A549 (cell line): ENCODE measurements at regions not wholly inside any gene's neighbourhood (a gene's known extent, or its start where the extent isn't known, plus 50 kb on each side); places are given as distances from the start of the nearest gene placed in this dataset.

Experiments used
- ATAC-seq, 2 experiments: fragments of 200-7000 bp in 1 of 2; fragments of >200 bp in 1 of 2; cut with Nextera tagmentation in 1 of 2; cut with Tn5 transposase in 1 of 2; 3 replicates each; pipeline versions ENCODE4 v1.8.0 to v1.9.1; 2018 to 2020; ENCODE audit warnings: mild to moderate bottlenecking in 1 of 2, moderate library complexity in 1 of 2
- CTCF ChIA-PET: fragments of 300-600 bp; sonication (Branson Sonifier 250); formaldehyde crosslinking; extraction: SDS; loops from one replicate; lab custom pipeline; 2021; ENCODE audit warnings: antibody characterized with exemption, inconsistent platforms; lab: Yijun Ruan, JAX
- POLR2A ChIA-PET: fragments of 350-600 bp; formaldehyde crosslinking; extraction: SDS; loops from one replicate; lab custom pipeline; 2021; ENCODE audit warnings: antibody characterized with exemption, inconsistent platforms; lab: Yijun Ruan, JAX
- DNase-seq, 2 experiments: peaks; one replicate each; pipeline versions ENCODE4 v3.0.0 to v3.0.0-alpha.2; 2011 to 2016; ENCODE audit warnings: low read depth in 1 of 2, low spot score in 1 of 2
- FAIRE-seq: peaks from 2 replicates; lab custom pipeline; 2011; peaks lifted over from hg19 to GRCh38; lab: Jason Lieb, UNC
- H3K27ac ChIP-seq, 2 experiments: fragments of >200 bp; sonication (Bioruptor Twin); formaldehyde crosslinking; 3 replicates each; pipeline ENCODE4 v1.5.1; 2016 to 2017
- H3K4me1 ChIP-seq: fragments of >200 bp; sonication (Bioruptor Twin); formaldehyde crosslinking; 3 replicates; pipeline ENCODE4 v1.6.1; 2016
- H3K4me2 ChIP-seq: fragments of >200 bp; sonication (Bioruptor Twin); formaldehyde crosslinking; 3 replicates; pipeline ENCODE4 v1.6.1; 2016
- H3K4me3 ChIP-seq: fragments of >200 bp; sonication (Bioruptor Twin); formaldehyde crosslinking; 3 replicates; pipeline ENCODE4 v1.5.1; 2016
- H3K9me3 ChIP-seq: fragments of >200 bp; sonication (Bioruptor Twin); formaldehyde crosslinking; 3 replicates; pipeline ENCODE4 v1.6.1; 2016
- CBX2 ChIP-seq: fragments of 200-600 bp; sonication (generic); IDR thresholded peaks from 2 replicates; pipeline ENCODE4 v1.6.1; 2016; ENCODE audit warnings: low read depth, mild to moderate bottlenecking, borderline replicate concordance
- CBX8 ChIP-seq: fragments of 200-600 bp; sonication (generic); IDR thresholded peaks from 2 replicates; pipeline ENCODE4 v1.6.1; 2016
- CEBPB ChIP-seq, 2 experiments: fragments of >200 bp in 1 of 2; sonication (Bioruptor Twin) in 1 of 2; formaldehyde crosslinking in 1 of 2; IDR thresholded peaks; 2 replicates each; pipeline ENCODE4 v1.6.1; 2012 to 2016
- CHD2 ChIP-seq: fragments of 150-350 bp; IDR thresholded peaks from 2 replicates; pipeline ENCODE4 v1.6.1; 2014; ENCODE audit warnings: low read length; ENCODE audit not compliant: partially characterized antibody
- CHD4 ChIP-seq: fragments of 200-600 bp; sonication (generic); IDR thresholded peaks from 2 replicates; pipeline ENCODE4 v1.6.1; 2016; ENCODE audit warnings: antibody characterized with exemption, mild to moderate bottlenecking, borderline replicate concordance
- E2F6 ChIP-seq: IDR thresholded peaks from 2 replicates; pipeline ENCODE4 v1.6.1; 2012; ENCODE audit warnings: low read depth, borderline replicate concordance
- ESRRA ChIP-seq: fragments of 150-350 bp; IDR thresholded peaks from 2 replicates; pipeline ENCODE4 v1.6.1; 2014; ENCODE audit warnings: mild to moderate bottlenecking, low read length, borderline replicate concordance
- FOSL2 ChIP-seq, 2 experiments: fragments of 450-650 bp in 1 of 2; fragments of >200 bp in 1 of 2; sonication (Bioruptor Twin) in 1 of 2; formaldehyde crosslinking; IDR thresholded peaks; 2 replicates each; pipeline versions ENCODE4 v1.5.0 to v1.6.1; 2016 to 2020; ENCODE audit warnings: mild to moderate bottlenecking in 1 of 2, moderate library complexity in 1 of 2
- GATA3 ChIP-seq: IDR thresholded peaks from 2 replicates; pipeline ENCODE4 v1.6.1; 2012; ENCODE audit warnings: borderline replicate concordance
- HEYL ChIP-seq: fragments of 250-450 bp; sonication (Bioruptor Pico); IDR thresholded peaks from 2 replicates; pipeline ENCODE4 v1.8.0; 2021; ENCODE audit warnings: mild to moderate bottlenecking, moderate library complexity
- JUN ChIP-seq, 2 experiments: fragments of >200 bp; sonication (Bioruptor Twin); formaldehyde crosslinking; IDR thresholded peaks; 2 replicates in 1 of 2; 3 replicates in 1 of 2; pipeline ENCODE4 v1.6.1; 2016 to 2017
- JUNB ChIP-seq: fragments of >200 bp; sonication (Bioruptor Twin); formaldehyde crosslinking; IDR thresholded peaks from 2 replicates; pipeline ENCODE4 v1.6.1; 2016
- KDM1A ChIP-seq: fragments of 200-600 bp; sonication (generic); IDR thresholded peaks from 2 replicates; pipeline ENCODE4 v1.6.1; 2016; ENCODE audit warnings: low read depth, mild to moderate bottlenecking
- KDM5A ChIP-seq: fragments of 200-600 bp; sonication (generic); IDR thresholded peaks from 2 replicates; pipeline ENCODE4 v1.6.1; 2016; ENCODE audit warnings: antibody characterized with exemption, mild to moderate bottlenecking
- MAX ChIP-seq: IDR thresholded peaks from 2 replicates; pipeline ENCODE4 v1.6.1; 2012
- MAZ ChIP-seq: fragments of 150-350 bp; IDR thresholded peaks from 2 replicates; pipeline ENCODE4 v1.6.1; 2014; ENCODE audit warnings: antibody characterized with exemption, low read depth, low read length, borderline replicate concordance
- RFX5 ChIP-seq: fragments of 450-650 bp; IDR thresholded peaks from 2 replicates; pipeline ENCODE4 v1.7.1; 2014; ENCODE audit warnings: antibody characterized with exemption, mild to moderate bottlenecking, moderate library complexity
- SMC3 ChIP-seq: fragments of >200 bp; sonication (Bioruptor Twin); formaldehyde crosslinking; IDR thresholded peaks from 3 replicates; pipeline ENCODE4 v1.6.1; 2018; ENCODE audit warnings: inconsistent platforms
- SREBF2 ChIP-seq: fragments of 450-650 bp; IDR thresholded peaks from 2 replicates; pipeline ENCODE4 v1.6.1; 2014; ENCODE audit warnings: mild to moderate bottlenecking, moderate library complexity
- ZSCAN20 ChIP-seq: fragments of 250-450 bp; sonication (Bioruptor Pico); IDR thresholded peaks from 2 replicates; pipeline ENCODE4 v1.8.0; 2022; ENCODE audit warnings: mild to moderate bottlenecking, moderate library complexity
- WGBS: methylation state at CpG from one replicate; pipeline ENCODE4 v1.1.6; 2017; ENCODE audit errors: missing lambda C conversion rate; 5-methylcytosine and 5-hydroxymethylcytosine counted together
- TF ChIP-seq, protein P1 (sequence below): fragments of >200 bp; sonication (Bioruptor Twin); formaldehyde crosslinking; IDR thresholded peaks from 2 replicates; pipeline ENCODE4 v1.6.1; 2016
- TF ChIP-seq, protein P2 (sequence below): fragments of >200 bp; sonication (Bioruptor Twin); formaldehyde crosslinking; IDR thresholded peaks from 3 replicates; pipeline ENCODE4 v1.5.1; 2016
- TF ChIP-seq, protein P3 (sequence below): fragments of >200 bp; sonication (Bioruptor Twin); formaldehyde crosslinking; IDR thresholded peaks from 3 replicates; pipeline ENCODE4 v1.6.1; 2016

DNA sequence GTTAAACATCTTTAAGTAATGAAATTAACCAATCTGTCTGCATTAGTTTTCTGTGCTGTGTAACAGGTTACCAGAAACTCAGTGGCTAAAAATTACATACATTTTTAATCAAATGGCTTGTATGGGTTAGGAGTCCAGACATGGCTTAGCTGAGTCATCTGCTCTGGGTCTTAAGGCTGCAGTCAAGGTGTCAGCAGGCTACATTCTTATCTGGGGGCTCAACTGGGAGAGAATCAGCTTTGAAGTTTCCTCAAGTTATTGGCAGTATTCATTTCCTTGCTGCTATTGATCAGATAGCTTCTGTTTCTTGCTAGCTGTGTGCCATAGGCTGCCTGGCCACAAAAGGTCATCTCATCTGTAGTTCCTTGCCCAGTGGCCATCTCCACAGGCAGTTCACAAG is 1163.0 kb downstream of the DIAPH3 start:
- Histone ChIP-seq H3K9me3 (no peaks in the 10 kb centered on the region), H3K4me3 (no peak overlapping the region), H3K4me1 (no peaks in the 10 kb centered on the region), H3K4me2 (no peak overlapping the region), H3K27ac (no peak overlapping the region)
- TF ChIP-seq MAX (no peak), SMC3 (no peak), CHD2 (no peak), FOSL2 (IDR thresholded peaks at IDR 0.05) (no peak), FOSL2 (CRISPR knock-in tag; IDR thresholded peaks at IDR 0.05) (no peak)
- no peak for DNase-seq
- CTCF ChIA-PET = no interaction called here
- FAIRE-seq = no peak
- POLR2A ChIA-PET = no interaction called here
- ATAC-seq = no peak

- Histone ChIP-seq H3K4me2 (no peak overlapping the region), H3K4me3 (no peak overlapping the region), H3K27ac (no peak overlapping the region), H3K4me1 (no peaks in the 10 kb centered on the region), H3K9me3 (no peaks in the 10 kb centered on the region)
- TF ChIP-seq JUN (IDR thresholded peaks at IDR 0.05) = no peak
- TF ChIP-seq CHD4 = no peak
- TF ChIP-seq KDM5A = no peak
- no peak for TF ChIP-seq JUNB
- no peak for TF ChIP-seq MAZ
- TF ChIP-seq ESRRA = no peak
- TF ChIP-seq CBX8 = no peak
- no peak for TF ChIP-seq ZSCAN20 (CRISPR knock-in tag)
- no peak for TF ChIP-seq HEYL (CRISPR knock-in tag)
- no peak for TF ChIP-seq SREBF2
- TF ChIP-seq MAX = no peak
- no peak for TF ChIP-seq GATA3
- TF ChIP-seq, protein P1, sequence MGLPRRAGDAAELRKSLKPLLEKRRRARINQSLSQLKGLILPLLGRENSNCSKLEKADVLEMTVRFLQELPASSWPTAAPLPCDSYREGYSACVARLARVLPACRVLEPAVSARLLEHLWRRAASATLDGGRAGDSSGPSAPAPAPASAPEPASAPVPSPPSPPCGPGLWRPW = no peak
- no peak for TF ChIP-seq CEBPB (IDR thresholded peaks at IDR 0.05)
- no peak for TF ChIP-seq KDM1A
- TF ChIP-seq RFX5 = no peak
- TF ChIP-seq, protein P2, sequence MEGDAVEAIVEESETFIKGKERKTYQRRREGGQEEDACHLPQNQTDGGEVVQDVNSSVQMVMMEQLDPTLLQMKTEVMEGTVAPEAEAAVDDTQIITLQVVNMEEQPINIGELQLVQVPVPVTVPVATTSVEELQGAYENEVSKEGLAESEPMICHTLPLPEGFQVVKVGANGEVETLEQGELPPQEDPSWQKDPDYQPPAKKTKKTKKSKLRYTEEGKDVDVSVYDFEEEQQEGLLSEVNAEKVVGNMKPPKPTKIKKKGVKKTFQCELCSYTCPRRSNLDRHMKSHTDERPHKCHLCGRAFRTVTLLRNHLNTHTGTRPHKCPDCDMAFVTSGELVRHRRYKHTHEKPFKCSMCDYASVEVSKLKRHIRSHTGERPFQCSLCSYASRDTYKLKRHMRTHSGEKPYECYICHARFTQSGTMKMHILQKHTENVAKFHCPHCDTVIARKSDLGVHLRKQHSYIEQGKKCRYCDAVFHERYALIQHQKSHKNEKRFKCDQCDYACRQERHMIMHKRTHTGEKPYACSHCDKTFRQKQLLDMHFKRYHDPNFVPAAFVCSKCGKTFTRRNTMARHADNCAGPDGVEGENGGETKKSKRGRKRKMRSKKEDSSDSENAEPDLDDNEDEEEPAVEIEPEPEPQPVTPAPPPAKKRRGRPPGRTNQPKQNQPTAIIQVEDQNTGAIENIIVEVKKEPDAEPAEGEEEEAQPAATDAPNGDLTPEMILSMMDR = no peak
- TF ChIP-seq, protein P3, sequence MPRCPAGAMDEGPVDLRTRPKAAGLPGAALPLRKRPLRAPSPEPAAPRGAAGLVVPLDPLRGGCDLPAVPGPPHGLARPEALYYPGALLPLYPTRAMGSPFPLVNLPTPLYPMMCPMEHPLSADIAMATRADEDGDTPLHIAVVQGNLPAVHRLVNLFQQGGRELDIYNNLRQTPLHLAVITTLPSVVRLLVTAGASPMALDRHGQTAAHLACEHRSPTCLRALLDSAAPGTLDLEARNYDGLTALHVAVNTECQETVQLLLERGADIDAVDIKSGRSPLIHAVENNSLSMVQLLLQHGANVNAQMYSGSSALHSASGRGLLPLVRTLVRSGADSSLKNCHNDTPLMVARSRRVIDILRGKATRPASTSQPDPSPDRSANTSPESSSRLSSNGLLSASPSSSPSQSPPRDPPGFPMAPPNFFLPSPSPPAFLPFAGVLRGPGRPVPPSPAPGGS = no peak
- TF ChIP-seq CBX2 = no peak
- no peak for TF ChIP-seq E2F6
- ChIA-PET CTCF (no interaction called here), POLR2A (no interaction called here)
- FAIRE-seq (no peak), ATAC-seq (no peak), DNase-seq (no peak)
- 34% methylated on average over 6 of the region's 11 CpGs for WGBS
Measured at GRCh38 chr13:59012731-59013130, 1151.0 kb downstream of the DIAPH3 start.
